Esophagus squamous epithelium (tissue), 4 donors: ENCODE measurements at regions not wholly inside any gene's neighbourhood (a gene's known extent, or its start where the extent isn't known, plus 50 kb on each side); places are given as distances from the start of the nearest gene placed in this dataset.

Source experiments
- POLR2A ChIP-seq, 4 donors: fragments of 450-650 bp; IDR thresholded peaks; one replicate each; pipeline ENCODE4 v1.6.1; 2017; ENCODE audit warnings: antibody characterized with exemption in 4 of 4, mild to moderate bottlenecking in 4 of 4, moderate library complexity in 3 of 4
- TF ChIP-seq, protein P1 (sequence below), 6 experiments: fragments of 450-650 bp in 4 of 6; fragments of 200-600 bp in 2 of 6; sonication (generic) in 2 of 6; IDR thresholded peaks; one replicate each; pipeline ENCODE4 v1.5.1; 2016 to 2019; ENCODE audit warnings: antibody characterized with exemption in 6 of 6, mild to moderate bottlenecking in 4 of 6, moderate library complexity in 4 of 6

DNA sequence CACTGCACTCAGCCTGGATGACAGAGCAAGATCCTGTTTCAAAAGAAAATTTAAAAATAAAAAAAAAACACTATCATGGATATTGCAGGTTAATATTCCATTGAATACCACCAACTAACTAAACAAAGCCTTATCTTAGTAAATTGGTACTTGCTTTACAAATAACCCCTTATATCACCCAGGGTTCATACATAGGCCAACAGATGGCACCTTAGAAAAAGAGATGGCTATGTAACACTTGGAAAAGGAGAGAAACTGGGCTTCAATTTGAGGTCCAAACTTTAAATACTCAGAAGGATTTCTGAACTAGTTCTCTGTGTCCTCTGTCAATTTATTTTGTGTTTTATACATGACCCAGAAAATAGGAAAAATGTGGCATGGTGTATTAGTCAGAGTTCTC, 249.6 kb upstream of the LRP1B start:
- no peak for TF ChIP-seq POLR2A (IDR thresholded peaks at IDR 0.05)
- TF ChIP-seq, protein P1, sequence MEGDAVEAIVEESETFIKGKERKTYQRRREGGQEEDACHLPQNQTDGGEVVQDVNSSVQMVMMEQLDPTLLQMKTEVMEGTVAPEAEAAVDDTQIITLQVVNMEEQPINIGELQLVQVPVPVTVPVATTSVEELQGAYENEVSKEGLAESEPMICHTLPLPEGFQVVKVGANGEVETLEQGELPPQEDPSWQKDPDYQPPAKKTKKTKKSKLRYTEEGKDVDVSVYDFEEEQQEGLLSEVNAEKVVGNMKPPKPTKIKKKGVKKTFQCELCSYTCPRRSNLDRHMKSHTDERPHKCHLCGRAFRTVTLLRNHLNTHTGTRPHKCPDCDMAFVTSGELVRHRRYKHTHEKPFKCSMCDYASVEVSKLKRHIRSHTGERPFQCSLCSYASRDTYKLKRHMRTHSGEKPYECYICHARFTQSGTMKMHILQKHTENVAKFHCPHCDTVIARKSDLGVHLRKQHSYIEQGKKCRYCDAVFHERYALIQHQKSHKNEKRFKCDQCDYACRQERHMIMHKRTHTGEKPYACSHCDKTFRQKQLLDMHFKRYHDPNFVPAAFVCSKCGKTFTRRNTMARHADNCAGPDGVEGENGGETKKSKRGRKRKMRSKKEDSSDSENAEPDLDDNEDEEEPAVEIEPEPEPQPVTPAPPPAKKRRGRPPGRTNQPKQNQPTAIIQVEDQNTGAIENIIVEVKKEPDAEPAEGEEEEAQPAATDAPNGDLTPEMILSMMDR (IDR thresholded peaks at IDR 0.05), result no peak
